ENCODE measurements at regions not wholly inside any gene's neighbourhood (a gene's known extent, or its start where the extent isn't known, plus 50 kb on each side); places are given as distances from the start of the nearest gene placed in this dataset.

DNA sequence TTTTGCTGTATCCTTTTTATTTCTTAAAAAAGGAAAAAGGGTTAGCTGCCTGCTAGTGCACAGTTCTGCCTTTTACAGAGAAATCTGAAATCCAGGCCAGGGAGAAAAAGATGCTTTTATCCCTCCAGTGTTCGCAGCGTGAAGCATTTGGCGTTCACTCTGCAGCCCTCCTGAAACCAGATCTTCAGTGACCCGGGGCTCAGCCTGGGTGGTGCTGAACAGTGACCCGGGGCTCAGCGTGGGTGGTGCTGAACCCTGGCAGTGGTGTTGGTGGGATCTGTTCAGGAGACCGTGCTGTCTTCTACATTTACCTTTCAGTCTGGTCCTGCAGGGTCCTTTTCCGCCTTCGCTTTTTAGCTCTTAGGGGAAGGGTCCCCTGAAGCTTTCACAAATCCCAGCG, 164.7 kb upstream of the KLF6 start:
- TF ChIP-seq TAF1 (IDR thresholded peaks at IDR 0.05; ENCODE audit: low read depth, low read length) (no peak), POLR2AphosphoS5 (IDR thresholded peaks at IDR 0.05; ENCODE audit: low read depth, low read length) (no peak), POLR2A (IDR thresholded peaks at IDR 0.05; ENCODE audit: low read depth, low read length) (no peak), SPI1 (IDR thresholded peaks at IDR 0.05; ENCODE audit: low read depth, low read length) (no peak), PAX5 (IDR thresholded peaks at IDR 0.05; ENCODE audit: insufficient read depth, low read length, severe bottlenecking) (no peak)
